ENCODE measurements at regions not wholly inside any gene's neighbourhood (a gene's known extent, or its start where the extent isn't known, plus 50 kb on each side); places are given as distances from the start of the nearest gene placed in this dataset.

- TF ChIP-seq, protein P1, sequence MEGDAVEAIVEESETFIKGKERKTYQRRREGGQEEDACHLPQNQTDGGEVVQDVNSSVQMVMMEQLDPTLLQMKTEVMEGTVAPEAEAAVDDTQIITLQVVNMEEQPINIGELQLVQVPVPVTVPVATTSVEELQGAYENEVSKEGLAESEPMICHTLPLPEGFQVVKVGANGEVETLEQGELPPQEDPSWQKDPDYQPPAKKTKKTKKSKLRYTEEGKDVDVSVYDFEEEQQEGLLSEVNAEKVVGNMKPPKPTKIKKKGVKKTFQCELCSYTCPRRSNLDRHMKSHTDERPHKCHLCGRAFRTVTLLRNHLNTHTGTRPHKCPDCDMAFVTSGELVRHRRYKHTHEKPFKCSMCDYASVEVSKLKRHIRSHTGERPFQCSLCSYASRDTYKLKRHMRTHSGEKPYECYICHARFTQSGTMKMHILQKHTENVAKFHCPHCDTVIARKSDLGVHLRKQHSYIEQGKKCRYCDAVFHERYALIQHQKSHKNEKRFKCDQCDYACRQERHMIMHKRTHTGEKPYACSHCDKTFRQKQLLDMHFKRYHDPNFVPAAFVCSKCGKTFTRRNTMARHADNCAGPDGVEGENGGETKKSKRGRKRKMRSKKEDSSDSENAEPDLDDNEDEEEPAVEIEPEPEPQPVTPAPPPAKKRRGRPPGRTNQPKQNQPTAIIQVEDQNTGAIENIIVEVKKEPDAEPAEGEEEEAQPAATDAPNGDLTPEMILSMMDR (IDR thresholded peaks at IDR 0.05 in 8 of 11, conservative IDR thresholded peaks at IDR 0.05 in 3 of 11), result no peak
- TF ChIP-seq POLR2AphosphoS5 (IDR thresholded peaks at IDR 0.05) (no peak), POLR2A (IDR thresholded peaks at IDR 0.05) (no peak)
These were observed 394.7 kb upstream of the CPEB2 start for GRCh38 chr4:14607578-14607977.

Data from spleen (tissue), 7 donors.